WI38 (cell line): ENCODE measurements at regions not wholly inside any gene's neighbourhood (a gene's known extent, or its start where the extent isn't known, plus 50 kb on each side); places are given as distances from the start of the nearest gene placed in this dataset.
"Not testable (repeated sequence)": the region's sequence is repeated elsewhere in the genome, so short reads cannot be mapped to it uniquely, and the experiment has no call there.

ENCODE experiments used
- H3K4me3 ChIP-seq: 2 replicates; pipeline ENCODE4 v1.5.1; 2011; ENCODE audit warnings: low read depth, mild to moderate bottlenecking, control low read depth, low read length
- CTCF ChIP-seq: IDR thresholded peaks from 2 replicates; pipeline ENCODE4 v1.5.1; 2012; ENCODE audit warnings: low read depth, mild to moderate bottlenecking, control low read depth, low read length

- no peak overlapping the region for H3K4me3 ChIP-seq
- no peak for TF ChIP-seq CTCF
Observed at GRCh38 chr7:13757841-13758240, 231.6 kb downstream of the ETV1 start.

- H3K4me3 ChIP-seq: not testable (repeated sequence)
Observed at GRCh38 chr7:13765853-13766252, 223.6 kb downstream of the ETV1 start.

GRCh38 chr7:13770305-13770704, 219.2 kb downstream of the ETV1 start:
- no peak for TF ChIP-seq CTCF
- H3K4me3 ChIP-seq: no peak overlapping the region

GRCh38 chr7:13774976-13775375, 214.5 kb downstream of the ETV1 start:
- H3K4me3 ChIP-seq: no peak overlapping the region
- TF ChIP-seq CTCF: no peak

GRCh38 chr7:13777242-13777641, 212.2 kb downstream of the ETV1 start:
- no peak for TF ChIP-seq CTCF
- H3K4me3 ChIP-seq: no peak overlapping the region

GRCh38 chr7:13778967-13779366, 210.5 kb downstream of the ETV1 start:
- TF ChIP-seq CTCF: no peak
- H3K4me3 ChIP-seq: no peak overlapping the region

GRCh38 chr7:13790611-13791010, 198.9 kb downstream of the ETV1 start:
- TF ChIP-seq CTCF: no peak
- no peak overlapping the region for H3K4me3 ChIP-seq

- no peak for TF ChIP-seq CTCF
- no peak overlapping the region for H3K4me3 ChIP-seq
Observed at GRCh38 chr7:13792208-13792607, 197.3 kb downstream of the ETV1 start.
